ENCODE measurements at regions not wholly inside any gene's neighbourhood (a gene's known extent, or its start where the extent isn't known, plus 50 kb on each side); places are given as distances from the start of the nearest gene placed in this dataset.
"Not testable (repeated sequence)": the region's sequence is repeated elsewhere in the genome, so short reads cannot be mapped to it uniquely, and the experiment has no call there.

DNA sequence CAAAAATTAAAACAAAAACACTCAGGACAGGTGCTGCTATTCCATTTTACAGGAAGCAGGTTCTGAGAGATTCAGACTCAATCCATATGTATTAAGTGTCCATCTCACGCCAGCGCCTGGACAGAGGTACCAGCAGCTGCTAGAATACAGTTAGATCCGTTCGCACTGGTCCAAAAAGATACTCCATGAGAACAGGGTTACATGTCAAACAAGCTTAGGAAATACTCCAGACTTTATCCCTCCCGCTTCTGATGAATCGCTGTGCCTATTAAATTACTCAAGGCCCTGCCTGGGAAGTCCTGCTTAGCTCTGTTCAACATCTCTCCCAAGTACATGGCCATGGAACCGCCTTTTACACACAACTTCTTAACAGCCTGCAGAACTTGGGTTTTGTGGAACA, 50.2 kb upstream of the SLC35C1 start:
- H3K27ac Mint-ChIP-seq: no peak overlapping the region
- H3K4me3 Mint-ChIP-seq: no peak overlapping the region
- peaks cover 30% of the 10 kb centered on the region for H3K27me3 Mint-ChIP-seq
- H3K36me3 Mint-ChIP-seq: no peaks in the 10 kb centered on the region
- DNase-seq: no peak
- CTCF ChIA-PET: interaction anchor here (1.7 kb wide), 1 partner anchor 17 kb away, joined by 10 read pairs; no protein-coding TSS in a partner anchor
- no peak for ATAC-seq
- no peaks in the 10 kb centered on the region for H3K4me1 Mint-ChIP-seq
- no peaks in the 10 kb centered on the region for H3K9me3 Mint-ChIP-seq (ENCODE audit: low read depth)

DNA sequence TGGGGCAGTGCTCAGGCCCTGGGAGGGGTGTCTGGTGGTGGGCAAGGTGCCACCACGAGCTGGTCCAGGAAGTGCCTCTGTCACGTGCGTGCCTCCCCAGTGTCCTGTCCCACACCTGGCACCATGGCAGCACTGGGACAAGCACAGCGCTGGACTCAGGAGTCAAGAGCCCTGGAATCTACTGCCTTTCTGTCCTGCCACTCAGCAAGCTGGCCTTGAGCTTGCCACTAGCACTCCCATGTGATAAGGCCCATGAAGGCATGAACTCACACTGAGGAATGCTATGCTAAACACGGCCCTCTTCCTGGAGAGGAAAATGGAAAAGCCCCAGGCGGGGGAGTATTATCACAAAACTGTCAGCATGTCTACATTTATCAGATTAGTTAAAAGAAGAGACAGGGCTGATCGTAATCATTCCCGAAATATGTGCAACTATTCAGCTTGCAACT, 50.7 kb upstream of the SLC35C1 start:
- no peak overlapping the region for H3K27ac Mint-ChIP-seq
- H3K4me3 Mint-ChIP-seq: no peak overlapping the region
- CTCF ChIA-PET: interaction anchor here (1.7 kb wide), 1 partner anchor 17 kb away, joined by 10 read pairs; no protein-coding TSS in a partner anchor
- no peaks in the 10 kb centered on the region for H3K36me3 Mint-ChIP-seq
- peaks cover 30% of the 10 kb centered on the region for H3K27me3 Mint-ChIP-seq
- no peak for ATAC-seq
- no peak for DNase-seq
- no peaks in the 10 kb centered on the region for H3K9me3 Mint-ChIP-seq (ENCODE audit: low read depth)
- no peaks in the 10 kb centered on the region for H3K4me1 Mint-ChIP-seq

DNA sequence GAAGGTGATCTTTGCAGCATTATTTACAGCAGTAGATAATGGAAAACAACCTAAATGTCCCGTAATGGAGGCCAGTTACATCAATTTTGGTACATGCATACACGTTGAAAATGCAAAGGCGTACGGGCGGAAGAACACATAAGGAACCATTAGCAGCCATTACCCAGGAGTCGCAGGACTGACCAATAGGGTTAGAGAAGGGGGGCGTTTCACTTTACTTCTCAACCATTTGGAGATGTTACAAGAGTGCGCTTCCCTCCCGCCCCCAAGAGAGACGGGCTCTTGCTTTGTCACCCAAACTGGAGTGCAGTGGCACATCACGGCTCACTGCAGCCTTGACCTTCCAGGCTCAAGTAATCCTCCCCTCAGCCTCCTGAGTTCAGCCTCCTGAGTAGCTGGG, 52.8 kb upstream of the SLC35C1 start:
- DNase-seq (no peak), ATAC-seq (no peak)
- CTCF ChIA-PET: no interaction called here
- Mint-ChIP-seq H3K27me3 (peaks cover 33% of the 10 kb centered on the region), H3K4me3 (no peak overlapping the region), H3K4me1 (no peaks in the 10 kb centered on the region), H3K9me3 (ENCODE audit: low read depth) (no peaks in the 10 kb centered on the region), H3K36me3 (no peaks in the 10 kb centered on the region), H3K27ac (no peak overlapping the region)

DNA sequence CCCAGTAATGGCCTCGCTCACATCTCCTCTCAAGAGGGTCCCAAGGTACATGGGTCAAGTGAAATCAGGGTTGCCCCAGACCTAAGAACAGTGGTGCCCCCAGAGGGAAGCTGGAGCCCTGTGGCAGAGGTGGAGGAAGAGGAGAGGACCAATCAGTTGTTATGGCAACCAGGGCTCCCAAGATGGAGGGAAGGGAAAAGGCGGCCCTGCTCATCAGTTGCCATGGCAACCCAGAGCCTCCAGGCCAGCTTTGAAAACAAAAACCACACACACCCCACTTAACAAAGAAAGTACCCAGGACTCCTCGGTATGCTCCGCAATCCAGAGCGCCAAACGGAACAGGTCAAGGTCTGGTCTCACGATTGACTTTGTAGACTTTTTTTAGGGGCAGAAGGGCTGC, 53.5 kb upstream of the SLC35C1 start:
- Mint-ChIP-seq H3K9me3 (ENCODE audit: low read depth) (no peaks in the 10 kb centered on the region), H3K4me3 (no peak overlapping the region), H3K27ac (no peak overlapping the region), H3K27me3 (peaks cover 33% of the 10 kb centered on the region), H3K4me1 (no peaks in the 10 kb centered on the region), H3K36me3 (no peaks in the 10 kb centered on the region)
- CTCF ChIA-PET: no interaction called here
- DNase-seq: no peak
- ATAC-seq: no peak

DNA sequence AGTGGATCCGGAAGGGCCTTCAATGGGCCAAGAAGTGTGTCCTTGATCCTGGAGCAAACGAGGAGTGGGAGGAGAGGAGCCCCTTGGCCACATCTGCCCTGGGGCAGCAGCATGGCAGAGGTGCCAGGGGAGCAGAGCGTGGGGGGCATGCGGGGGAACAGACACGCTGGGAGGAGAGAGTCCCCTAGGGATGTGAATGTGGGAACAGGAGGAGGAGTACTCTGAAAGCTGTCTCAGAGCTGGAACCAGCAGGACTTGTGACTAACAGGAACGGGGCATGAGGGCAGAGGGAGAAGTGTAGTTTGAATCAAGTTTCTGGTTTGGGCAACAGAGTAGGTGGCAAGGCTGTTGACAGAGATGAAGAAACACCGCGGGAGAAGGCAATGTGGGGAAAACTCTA, 54.5 kb upstream of the SLC35C1 start:
- Mint-ChIP-seq H3K9me3 (ENCODE audit: low read depth) (no peaks in the 10 kb centered on the region), H3K4me1 (no peaks in the 10 kb centered on the region), H3K27me3 (peaks cover 33% of the 10 kb centered on the region), H3K4me3 (no peak overlapping the region), H3K36me3 (no peaks in the 10 kb centered on the region), H3K27ac (no peak overlapping the region)
- no peak for ATAC-seq
- CTCF ChIA-PET: no interaction called here
- DNase-seq: no peak

DNA sequence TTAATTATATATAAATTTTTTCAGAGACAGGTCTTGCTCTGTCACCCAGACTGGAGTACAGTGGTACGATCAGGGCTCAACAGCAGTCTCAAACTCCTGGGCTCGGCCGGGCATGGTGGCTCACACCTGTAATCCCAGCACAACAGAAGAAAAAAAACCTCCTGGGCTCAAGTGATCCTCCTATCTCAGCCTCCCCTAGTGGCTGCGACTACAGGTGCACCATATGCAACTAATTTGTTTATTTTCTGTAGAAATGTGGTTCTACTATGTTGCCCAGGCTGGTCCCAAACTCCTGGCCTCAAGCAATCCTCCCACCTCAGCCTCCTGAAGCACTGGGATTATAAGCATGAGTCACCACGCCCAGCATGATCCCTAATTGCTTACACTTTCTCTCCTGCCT, 56.1 kb upstream of the SLC35C1 start:
- no peak for ATAC-seq
- CTCF ChIA-PET: interaction anchor here (2.1 kb wide), 1 partner anchor 23 kb away, joined by 7 read pairs; no protein-coding TSS in a partner anchor
- H3K4me1 Mint-ChIP-seq: no peaks in the 10 kb centered on the region

DNA sequence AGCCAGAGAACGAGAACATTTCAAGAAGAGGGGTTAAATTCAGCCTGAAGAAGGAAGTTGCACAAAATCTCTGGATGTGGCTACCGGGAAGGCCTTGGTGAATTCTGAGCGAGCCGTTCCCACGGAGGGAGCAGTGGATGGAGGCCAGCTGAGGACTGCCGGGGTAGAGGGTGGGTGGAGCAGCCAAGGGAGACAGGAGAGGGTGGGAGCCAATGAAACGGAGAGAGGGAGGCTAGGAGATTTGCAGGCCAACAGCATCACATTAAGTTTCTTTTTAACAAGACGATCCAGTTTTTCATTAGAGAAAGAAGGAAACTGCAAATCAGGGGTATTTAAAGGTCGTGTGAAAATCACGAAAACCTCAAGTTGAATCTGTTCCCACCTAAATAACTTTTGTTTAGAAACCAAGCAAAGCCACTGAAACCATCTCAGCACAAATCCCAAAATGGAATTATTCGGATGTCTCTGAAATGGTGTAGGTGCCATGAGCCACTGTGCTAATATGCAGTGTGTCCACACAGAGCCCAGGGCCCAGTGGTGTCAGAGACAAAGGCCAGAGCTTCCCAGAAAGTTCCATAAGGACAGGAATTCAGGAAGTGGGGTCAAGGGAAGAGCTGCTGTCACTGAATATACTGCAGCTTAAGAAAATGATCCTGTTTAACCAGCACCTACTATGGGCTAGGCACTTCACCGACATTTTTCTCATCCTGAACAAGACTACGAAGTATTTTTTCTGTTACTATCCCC, 59.7 kb upstream of the SLC35C1 start:
- CTCF ChIA-PET: no interaction called here
- H3K4me3 Mint-ChIP-seq: no peak overlapping the region
- no peaks in the 10 kb centered on the region for H3K9me3 Mint-ChIP-seq (ENCODE audit: low read depth)
- no peaks in the 10 kb centered on the region for H3K4me1 Mint-ChIP-seq
- peaks cover 10% of the 10 kb centered on the region for H3K27me3 Mint-ChIP-seq
- no peak overlapping the region for H3K27ac Mint-ChIP-seq
- no peak for DNase-seq
- H3K36me3 Mint-ChIP-seq: no peaks in the 10 kb centered on the region
- no peak for ATAC-seq

More for the DNA sequence above, 56.1 kb upstream of the SLC35C1 start:
- Mint-ChIP-seq H3K27me3 (peaks cover 31% of the 10 kb centered on the region), H3K4me3 (no peak overlapping the region), H3K36me3 (no peaks in the 10 kb centered on the region), H3K9me3 (ENCODE audit: low read depth) (no peaks in the 10 kb centered on the region), H3K27ac (no peak overlapping the region)
- DNase-seq: no peak

DNA sequence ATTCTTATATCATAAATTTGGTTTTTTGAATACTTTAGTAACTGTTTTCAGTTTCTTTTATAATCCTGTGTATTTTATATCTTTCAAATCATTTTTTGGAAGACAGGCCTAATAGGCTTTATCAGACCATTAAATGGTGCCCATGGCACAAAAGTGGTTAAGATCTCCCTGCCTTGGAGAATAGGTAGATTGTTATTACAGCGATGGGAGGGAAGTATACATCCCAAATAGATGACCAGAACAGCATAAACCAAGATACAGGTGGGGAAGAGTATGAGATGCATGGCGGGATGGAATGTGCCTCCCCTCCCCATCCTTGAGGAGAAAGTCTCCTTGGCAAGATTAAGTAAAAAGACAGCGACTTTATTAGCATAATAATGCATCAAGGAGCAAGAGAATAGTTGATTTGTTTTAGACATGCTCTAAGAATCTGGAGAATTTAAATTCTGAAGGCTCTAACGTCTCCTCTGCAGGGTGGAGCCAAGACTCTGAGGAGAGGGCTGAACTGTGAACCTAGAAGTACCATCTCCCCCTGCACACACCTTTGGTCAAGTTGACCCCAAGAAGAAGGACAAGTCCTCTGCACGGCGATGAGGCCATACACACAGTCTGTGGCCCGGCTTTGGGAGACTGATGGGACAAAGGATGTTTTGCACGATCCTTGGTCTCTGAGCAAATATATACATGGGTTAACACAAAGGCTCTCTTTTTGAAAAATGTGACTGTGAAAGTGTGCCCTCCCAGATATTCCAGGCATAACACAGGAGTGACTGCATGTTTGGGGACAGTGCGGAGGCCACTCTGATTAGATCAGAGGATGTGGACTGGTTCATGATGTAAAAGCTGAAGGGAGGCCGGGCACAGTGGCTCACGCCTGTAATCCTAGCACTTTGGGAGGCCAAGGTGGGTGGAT, 61.1 kb upstream of the SLC35C1 start:
- Mint-ChIP-seq H3K9me3 (ENCODE audit: low read depth) (no peaks in the 10 kb centered on the region), H3K27me3 (peaks cover 3% of the 10 kb centered on the region), H3K4me3 (no peak overlapping the region), H3K4me1 (no peaks in the 10 kb centered on the region), H3K36me3 (no peaks in the 10 kb centered on the region), H3K27ac (no peak overlapping the region)
- DNase-seq (no peak), ATAC-seq (no peak)
- CTCF ChIA-PET: no interaction called here

DNA sequence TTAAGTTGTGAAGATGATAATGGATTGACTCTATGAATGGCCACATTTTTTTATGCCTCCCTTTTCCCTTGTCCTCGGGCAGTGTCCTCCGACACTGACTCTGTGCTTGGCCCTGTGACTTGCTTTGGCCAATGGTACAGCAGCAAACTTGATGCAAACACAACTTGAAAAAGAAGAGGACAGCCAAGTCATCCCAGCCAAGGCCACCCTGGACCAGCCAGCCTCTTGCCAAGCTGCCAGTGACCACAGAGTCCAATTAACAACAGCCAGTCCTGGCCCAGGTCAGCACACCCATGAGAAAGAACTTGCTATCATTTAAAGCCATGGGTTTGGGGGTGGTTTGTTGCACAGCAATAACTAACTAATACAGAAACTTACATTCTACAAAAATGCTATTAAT, 63.4 kb upstream of the SLC35C1 start:
- Mint-ChIP-seq H3K27me3 (peaks cover 3% of the 10 kb centered on the region), H3K9me3 (ENCODE audit: low read depth) (no peaks in the 10 kb centered on the region), H3K27ac (no peak overlapping the region), H3K36me3 (no peaks in the 10 kb centered on the region), H3K4me3 (no peak overlapping the region), H3K4me1 (no peaks in the 10 kb centered on the region)
- ATAC-seq: no peak
- CTCF ChIA-PET: no interaction called here
- DNase-seq: no peak

DNA sequence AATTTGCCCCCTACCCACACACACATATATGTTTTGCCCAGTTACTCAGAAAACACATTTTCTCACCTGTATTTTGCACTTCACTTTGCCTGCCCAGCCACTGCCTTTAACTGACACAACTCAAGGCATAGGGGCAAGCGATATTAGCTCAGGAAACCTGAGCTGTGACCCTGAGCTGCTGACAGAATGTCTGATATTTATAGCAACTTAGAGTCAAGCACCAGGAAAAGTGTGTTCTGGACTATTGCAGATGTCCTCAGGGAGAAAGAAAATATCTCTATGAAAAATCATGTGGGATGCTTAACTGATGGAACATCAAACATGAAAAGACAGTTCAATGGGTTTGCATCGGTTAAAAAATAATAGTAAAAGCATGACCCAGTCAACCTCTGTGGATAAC, 63.9 kb upstream of the SLC35C1 start:
- Mint-ChIP-seq H3K27me3 (peaks cover 6% of the 10 kb centered on the region), H3K27ac (no peak overlapping the region), H3K9me3 (ENCODE audit: low read depth) (no peaks in the 10 kb centered on the region), H3K4me1 (no peaks in the 10 kb centered on the region), H3K4me3 (no peak overlapping the region), H3K36me3 (no peaks in the 10 kb centered on the region)
- CTCF ChIA-PET: no interaction called here
- ATAC-seq (no peak), DNase-seq (no peak)

DNA sequence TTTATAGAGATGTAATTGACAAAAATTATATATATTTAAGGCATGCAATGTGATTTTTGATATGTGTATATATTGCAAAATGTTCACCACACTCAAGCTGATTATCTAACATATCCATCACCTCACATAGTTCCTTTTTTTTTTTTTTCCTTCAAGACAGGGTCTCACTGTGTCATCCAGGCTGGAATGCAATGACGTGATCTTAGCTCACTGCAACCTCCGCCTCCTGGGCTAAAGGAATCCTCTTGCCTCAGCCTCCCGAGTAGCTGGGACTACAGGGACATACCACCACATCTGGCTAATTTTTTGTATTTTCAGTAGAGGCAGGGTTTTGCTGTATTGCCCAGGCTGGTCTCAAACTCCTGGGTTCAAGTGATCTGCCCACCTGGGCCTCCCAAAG, 65.1 kb upstream of the SLC35C1 start:
- Mint-ChIP-seq H3K4me3 (no peak overlapping the region), H3K4me1 (no peaks in the 10 kb centered on the region), H3K27ac (no peak overlapping the region), H3K36me3 (no peaks in the 10 kb centered on the region), H3K9me3 (ENCODE audit: low read depth) (no peaks in the 10 kb centered on the region), H3K27me3 (peaks cover 10% of the 10 kb centered on the region)
- CTCF ChIA-PET: interaction anchor here (1.0 kb wide), 1 partner anchor 31 kb away, joined by 3 read pairs; no protein-coding TSS in a partner anchor
- no peak for ATAC-seq
- DNase-seq: no peak

DNA sequence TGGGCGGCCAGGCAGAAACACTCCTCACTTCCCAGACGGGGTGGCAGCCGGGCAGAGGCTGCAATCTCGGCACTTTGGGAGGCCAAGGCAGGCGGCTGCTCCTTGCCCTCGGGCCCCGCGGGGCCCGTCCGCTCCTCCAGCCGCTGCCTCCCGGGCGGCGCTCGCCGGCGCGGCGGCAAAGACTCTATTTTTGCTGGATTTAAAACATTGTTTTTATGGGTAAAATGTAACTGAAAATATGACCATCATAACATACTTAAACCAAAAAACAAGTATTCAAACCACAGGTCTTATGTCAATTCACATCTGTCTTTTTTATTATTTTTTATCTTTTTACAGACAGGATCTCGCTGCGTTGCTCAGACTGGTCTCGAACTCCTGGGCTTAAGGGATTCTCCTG, 65.9 kb upstream of the SLC35C1 start:
- H3K9me3 Mint-ChIP-seq (ENCODE audit: low read depth); ATAC-seq; H3K27me3 Mint-ChIP-seq; CTCF ChIA-PET; DNase-seq; H3K27ac Mint-ChIP-seq; H3K36me3 Mint-ChIP-seq; H3K4me1 Mint-ChIP-seq; H3K4me3 Mint-ChIP-seq: not testable (repeated sequence)

DNA sequence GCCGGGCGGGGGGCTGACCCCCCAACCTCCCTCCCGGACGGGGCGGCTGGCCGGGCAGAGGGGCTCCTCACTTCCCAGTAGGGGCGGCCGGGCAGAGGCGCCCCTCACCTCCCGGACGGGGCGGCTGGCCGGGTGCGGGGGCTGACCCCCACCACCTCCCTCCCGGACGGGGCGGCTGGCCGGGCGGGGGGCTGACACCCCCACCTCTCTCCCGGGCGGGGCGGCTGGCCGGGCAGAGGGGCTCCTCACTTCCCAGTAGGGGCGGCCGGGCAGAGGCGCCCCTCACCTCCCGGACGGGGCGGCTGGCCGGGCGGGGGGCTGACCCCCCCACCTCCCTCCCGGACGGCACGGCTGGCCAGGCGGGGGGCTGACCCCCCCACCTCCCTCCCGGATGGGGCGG, 66.8 kb upstream of the SLC35C1 start:
- not testable (repeated sequence) for DNase-seq

DNA sequence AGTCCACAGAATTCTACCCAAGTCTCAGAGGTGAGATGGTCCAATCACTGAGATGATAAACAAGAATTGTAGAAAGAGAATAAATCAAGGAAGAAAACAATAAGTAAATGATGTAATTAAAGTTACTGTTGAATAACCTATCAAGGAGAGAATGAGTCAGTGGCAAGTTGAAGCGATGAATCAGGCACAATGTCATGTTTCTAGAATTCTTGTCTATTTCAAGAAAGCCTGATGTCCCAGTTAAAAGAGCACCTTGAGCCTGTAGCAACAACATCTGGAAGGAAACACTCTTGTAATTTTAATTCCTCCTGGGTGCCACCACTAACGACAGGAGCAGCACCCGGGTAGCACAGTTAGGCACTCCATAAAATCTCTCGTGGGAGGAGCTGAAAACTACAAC, 67.9 kb upstream of the SLC35C1 start:
- H3K4me3 Mint-ChIP-seq: no peak overlapping the region
- ATAC-seq: no peak

More for the DNA sequence above, 66.8 kb upstream of the SLC35C1 start:
- H3K4me3 Mint-ChIP-seq; H3K27ac Mint-ChIP-seq; H3K4me1 Mint-ChIP-seq; CTCF ChIA-PET; H3K27me3 Mint-ChIP-seq; ATAC-seq; H3K9me3 Mint-ChIP-seq (ENCODE audit: low read depth); H3K36me3 Mint-ChIP-seq: not testable (repeated sequence)

More for the DNA sequence above, 67.9 kb upstream of the SLC35C1 start:
- Mint-ChIP-seq H3K9me3 (ENCODE audit: low read depth) (no peaks in the 10 kb centered on the region), H3K27me3 (peaks cover 7% of the 10 kb centered on the region), H3K27ac (no peak overlapping the region), H3K4me1 (no peaks in the 10 kb centered on the region), H3K36me3 (no peaks in the 10 kb centered on the region)
- no peak for DNase-seq
- CTCF ChIA-PET: no interaction called here

Data from activated CD8-positive, alpha-beta memory T cell treated with anti-CD3 and anti-CD28 coated beads, Interleukin-2, amount 10 ng/mL, durations not matched to agents 7 days and 5 days (primary cell).